Stimulated activated CD4-positive, alpha-beta T cell treated with anti-CD3 and anti-CD28 coated beads, Interleukin-1b, Interleukin-23, amount 100 ng/mL, for 4 hours (primary cell): ENCODE measurements at regions not wholly inside any gene's neighbourhood (a gene's known extent, or its start where the extent isn't known, plus 50 kb on each side); places are given as distances from the start of the nearest gene placed in this dataset.

Source experiments
- DNase-seq, 2 donors: peaks; one replicate each; pipeline ENCODE4 v3.0.0-alpha.2; 2020; ENCODE audit warnings: low read depth in 2 of 2

DNA sequence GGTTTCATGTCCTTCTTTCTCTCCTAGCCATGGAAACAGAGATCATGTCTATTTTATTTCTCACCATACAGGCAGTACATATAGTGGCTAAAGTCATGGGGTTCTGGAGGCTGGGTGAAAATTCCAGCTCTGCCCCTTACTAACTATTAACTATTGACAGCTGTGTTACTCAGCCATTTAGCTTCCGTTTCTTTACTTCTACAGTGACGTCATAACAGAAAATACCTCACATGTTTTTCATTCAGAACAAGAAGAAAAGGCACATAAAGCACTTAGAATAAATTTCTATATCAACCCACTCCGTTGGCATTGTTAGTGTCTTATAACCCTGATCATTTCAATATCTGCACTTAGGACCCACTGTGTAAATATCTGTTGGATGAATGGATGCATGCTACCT lies 1506.9 kb upstream of the TMEM132C start:
- no peak for DNase-seq

GRCh38 chr12:126761420-126761819 lies 1505.5 kb upstream of the TMEM132C start:
- no peak for DNase-seq

DNA sequence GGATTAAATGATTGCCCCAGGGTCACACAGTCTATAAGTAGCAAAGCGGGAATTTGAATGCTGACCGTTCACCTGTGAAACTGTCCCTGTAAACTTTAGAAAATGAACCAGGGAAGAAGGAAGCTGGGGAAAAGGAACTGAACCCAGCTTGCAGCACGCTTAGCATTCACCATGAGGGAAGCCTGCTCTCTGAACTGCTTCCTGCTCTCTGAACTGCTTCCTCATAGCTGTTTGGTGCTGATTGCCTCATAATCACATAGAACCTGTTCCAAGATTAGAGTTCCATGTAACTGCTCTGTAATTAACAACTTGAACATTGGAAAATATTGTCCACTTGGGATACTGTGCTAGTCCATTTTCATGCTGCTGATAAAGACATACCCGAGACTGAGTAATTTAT lies 1504.8 kb upstream of the TMEM132C start:
- DNase-seq = no peak

DNA sequence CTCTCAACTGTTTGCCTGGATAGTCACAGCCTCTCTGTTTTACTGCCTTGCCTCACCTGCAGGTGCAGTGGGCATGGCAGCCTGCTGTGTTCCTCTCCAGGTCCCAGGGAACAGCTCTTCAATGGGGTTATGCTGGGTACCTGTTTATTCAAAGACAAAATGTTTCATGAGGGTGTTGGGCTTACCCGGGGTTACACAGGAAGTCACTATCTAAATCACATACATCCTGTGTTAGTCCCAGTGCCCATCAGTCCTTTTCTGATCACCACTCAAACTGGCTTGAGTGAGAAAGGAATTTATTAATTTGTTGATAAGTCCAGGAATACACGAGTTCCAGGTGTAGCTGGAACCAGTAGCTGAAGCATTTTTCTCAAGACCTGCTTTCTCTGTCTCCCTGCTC lies 1503.6 kb upstream of the TMEM132C start:
- no peak for DNase-seq

DNA sequence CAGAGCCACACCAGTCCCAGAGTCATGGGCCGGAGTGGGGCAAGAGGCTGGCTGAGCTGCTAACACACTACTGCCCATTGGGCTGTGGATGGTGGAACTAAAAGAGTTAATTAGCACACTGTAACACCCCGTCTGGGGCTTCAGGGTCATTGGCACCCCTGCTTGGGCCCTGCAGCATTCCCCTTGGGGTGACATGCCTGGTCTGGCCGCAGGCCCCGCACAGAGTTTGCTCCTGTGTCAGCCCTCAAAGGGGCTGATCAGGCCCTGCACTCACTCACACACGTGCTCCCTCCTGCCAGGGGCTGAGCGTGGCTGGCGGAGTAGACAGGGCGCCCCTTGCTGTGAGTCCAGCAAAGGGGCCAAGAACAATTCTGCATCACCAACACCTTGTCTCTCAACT lies 1499.6 kb upstream of the TMEM132C start:
- DNase-seq = no peak

- DNase-seq = no peak
Observed at GRCh38 chr12:126768517-126768916, 1498.5 kb upstream of the TMEM132C start.

DNA sequence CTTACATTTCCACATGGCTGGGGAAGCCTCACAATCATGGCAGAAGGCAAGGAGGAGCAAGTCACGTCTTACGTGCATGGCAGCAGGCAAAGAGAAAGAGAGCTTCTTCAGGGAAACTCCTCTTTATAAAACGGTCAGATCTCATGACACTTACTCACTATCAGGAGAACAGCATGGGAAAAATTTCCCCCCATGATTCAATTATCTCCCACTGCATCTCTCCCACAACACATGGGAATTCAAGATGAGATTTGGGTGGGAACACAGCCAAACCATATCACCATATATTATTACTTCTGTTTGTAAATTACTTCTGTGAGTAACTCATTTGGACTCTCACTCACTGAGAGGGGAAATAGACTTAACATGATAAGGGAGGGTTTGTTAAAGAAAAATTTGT lies 1496.8 kb upstream of the TMEM132C start:
- DNase-seq = no peak

DNA sequence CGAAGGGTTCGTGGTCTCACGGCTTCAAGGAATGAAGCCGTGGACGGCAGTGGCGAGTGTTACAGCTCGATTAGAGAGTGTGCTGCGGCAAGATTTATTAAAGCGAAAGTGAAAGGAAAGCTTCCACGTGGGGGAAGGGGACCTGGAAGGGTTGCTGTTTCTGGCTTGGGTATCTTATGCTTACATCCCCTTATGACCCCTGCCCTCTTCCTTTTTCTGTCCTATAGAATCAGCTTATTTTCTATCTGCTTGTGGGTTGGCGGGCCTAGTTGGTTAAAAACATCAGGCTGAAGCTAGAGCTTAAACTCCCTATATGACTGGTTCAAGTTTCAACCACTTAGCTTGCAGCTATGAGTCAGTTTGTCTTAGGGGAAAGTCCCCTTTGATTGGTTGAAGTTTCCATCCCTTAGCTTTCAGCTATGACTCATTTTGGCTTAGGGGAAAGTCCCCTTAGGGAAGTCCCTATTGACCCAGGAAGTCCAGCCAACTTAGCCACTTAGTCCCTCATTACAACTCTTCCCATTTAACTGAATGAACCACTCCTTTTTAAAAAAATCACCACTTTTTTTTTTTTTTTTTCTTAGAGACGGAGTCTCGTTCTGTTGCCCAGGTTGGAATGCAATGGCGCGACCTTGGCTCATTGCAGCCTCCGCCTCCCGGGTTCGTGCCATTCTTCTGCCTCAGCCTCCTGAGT lies 1494.7 kb upstream of the TMEM132C start:
- DNase-seq = peak; percentile 14 to 29

GRCh38 chr12:126773012-126773411 lies 1494.0 kb upstream of the TMEM132C start:
- DNase-seq = no peak

DNA sequence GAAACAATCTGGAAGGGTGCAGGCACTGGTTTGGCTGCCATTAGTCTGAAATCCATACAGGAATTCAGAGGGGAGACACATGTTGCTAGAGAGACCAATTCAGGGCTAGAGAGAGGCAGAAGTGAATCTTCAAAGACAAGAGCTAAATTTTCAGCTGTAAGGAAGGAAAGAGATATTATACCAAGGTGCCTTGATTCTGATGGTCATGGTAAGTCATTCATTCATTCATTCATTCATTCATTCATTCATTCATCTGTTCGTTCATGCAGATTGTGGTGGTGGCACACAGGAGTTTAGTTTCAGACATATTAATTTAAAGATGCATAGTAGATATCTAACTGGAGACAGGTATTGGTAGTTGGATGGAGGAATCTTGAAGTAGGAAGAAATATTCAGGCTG lies 1493.5 kb upstream of the TMEM132C start:
- no peak for DNase-seq

- DNase-seq = no peak
Observed at GRCh38 chr12:126776026-126776655, 1490.8 kb upstream of the TMEM132C start.

GRCh38 chr12:126780343-126780742 lies 1486.6 kb upstream of the TMEM132C start:
- no peak for DNase-seq

DNA sequence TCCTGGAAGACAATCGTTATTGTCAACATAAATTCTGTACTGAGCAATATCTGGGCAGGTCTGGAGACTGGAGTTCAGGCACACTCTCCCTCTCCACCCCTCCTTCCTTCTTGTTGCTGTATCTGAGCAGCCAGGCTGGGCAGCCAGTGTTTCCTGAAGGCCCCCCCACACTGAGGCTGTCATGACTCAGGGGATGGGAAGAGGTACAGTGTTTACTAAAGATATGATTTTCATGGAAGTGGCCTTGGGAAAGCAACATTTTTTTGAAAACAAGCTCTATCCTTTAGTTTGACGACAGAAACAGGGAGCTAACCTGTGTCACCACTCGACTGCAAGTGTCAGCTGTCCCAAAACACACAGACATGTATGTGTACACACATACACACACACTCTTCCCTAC lies 1485.4 kb upstream of the TMEM132C start:
- no peak for DNase-seq

DNA sequence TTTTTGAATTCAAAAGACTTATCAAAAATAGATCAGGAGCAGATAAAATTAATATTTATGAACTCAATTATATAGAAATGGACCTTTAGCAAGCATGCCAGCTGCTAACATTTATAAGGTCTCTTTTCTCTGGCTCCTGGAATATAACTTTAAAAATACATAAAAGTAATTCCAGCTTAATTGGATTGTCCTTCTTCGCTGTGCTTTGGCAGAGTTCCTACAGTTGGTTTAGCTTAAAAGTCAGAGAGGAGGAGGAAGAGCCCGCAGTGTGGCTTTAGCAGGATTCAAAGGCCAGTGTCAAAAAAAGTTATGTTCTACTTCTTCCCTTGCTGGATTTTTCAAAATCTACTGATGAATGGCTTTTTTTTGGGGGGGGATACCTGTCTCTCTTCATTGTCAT lies 1484.9 kb upstream of the TMEM132C start:
- no peak for DNase-seq

- DNase-seq = peak in 1 of 2 donors; percentile 6
Observed at GRCh38 chr12:126784328-126784921, 1482.5 kb upstream of the TMEM132C start.

DNA sequence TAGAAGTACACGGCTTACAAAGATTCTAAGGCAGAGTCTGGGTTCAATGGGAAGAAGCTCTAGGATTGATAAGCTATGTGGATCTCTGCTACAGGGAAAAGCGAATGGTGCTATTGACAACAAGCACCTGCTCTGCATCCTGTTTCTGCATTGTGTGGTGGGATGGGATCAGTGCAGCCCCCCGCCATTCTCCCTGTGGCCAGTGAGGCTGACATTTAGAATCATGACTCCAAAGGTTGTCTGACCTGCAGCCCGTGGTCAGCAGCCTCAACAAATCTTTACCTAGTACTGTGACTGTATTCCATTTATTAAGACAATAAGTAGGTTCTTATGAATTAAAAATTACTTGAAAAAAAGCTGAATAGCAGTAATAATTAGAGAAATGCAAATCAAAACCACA lies 1477.0 kb upstream of the TMEM132C start:
- no peak for DNase-seq

DNA sequence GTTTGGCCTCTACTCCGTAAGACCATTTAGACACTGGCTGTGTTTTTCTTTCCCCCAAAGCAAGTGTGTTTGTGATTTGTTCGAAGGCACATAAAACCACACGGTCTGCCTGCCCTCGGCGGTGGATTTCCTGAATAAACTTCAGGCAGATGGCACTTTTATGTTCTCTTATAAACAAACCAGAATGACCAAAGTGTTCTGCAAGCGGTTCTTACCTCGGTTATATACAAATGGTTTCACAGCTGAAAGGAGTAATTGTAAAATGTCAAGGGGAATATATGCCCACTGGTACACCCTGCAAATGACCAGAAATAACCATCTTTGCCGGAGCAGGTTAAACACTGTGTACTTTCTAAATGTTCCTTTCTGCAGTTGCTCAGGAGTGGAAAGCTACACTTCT lies 1475.8 kb upstream of the TMEM132C start:
- no peak for DNase-seq

- no peak for DNase-seq
Observed at GRCh38 chr12:126792411-126792810, 1474.6 kb upstream of the TMEM132C start.

GRCh38 chr12:126797525-126797924 lies 1469.4 kb upstream of the TMEM132C start:
- DNase-seq = no peak

DNA sequence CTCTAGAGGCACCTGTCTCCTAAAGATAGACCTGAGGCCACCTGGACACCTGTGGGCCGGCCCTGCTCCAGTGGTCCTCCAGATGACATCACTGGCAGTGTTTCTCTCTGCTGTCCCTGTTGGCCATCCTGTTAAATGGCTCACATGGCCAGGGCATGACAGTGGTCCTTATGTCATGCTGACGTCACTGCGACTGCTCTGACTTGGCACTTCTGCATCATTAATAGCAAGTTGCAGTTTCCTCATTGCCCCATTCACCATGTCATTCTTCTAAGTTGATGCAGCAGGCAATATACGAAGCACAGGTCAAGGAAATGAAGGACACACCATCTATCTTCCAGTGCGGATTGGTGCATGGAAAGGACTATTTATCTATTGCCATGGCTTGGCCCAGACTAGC lies 1468.5 kb upstream of the TMEM132C start:
- DNase-seq = no peak

DNA sequence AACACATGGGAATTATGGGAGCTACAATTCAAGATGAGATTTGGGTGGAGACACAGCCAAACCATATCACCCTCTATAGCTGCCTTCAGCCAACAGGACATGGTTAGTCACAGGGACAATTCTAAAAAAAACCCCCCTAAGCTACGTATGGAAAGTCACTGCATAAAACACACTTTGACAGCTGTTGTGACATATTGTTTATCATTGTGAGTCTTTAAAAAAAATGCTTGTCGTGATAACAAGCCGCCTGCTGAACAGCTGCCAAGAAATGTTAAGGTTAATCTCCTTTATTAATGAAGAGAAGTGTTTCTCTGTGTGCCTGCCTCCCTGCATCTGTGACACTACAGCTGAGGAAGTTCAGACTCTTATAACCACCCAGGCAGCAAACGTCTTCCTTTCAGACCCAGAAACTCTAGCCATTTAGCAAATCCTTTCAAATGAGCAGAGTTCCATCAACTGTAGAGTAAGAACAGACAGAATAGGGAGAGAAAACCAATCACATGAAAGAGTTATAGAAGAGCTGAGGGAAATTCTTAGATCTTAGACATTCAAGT lies 1459.6 kb upstream of the TMEM132C start:
- DNase-seq = no peak

GRCh38 chr12:126811391-126811790 lies 1455.6 kb upstream of the TMEM132C start:
- no peak for DNase-seq

DNA sequence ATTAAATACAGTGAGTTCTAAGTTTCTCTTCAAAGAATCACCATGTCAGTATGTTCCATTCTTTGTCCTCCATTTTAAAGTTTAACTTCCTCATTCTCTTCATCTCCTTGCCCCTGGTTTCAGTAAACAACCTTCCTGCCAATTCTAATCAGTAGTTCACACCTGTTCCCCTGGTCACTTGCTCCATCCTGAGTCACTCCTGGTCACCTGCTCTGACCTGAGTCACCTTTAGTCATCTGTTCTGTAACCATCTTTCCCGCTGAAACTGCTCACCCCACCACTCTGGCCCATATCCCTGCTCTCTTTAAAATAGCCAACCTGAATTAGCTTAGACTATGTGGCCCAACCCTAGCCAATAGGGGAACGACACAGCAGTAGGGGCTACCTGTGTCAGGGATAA lies 1447.4 kb upstream of the TMEM132C start:
- no peak for DNase-seq
